Esophagus muscularis mucosa (tissue), 4 donors: ENCODE measurements at regions not wholly inside any gene's neighbourhood (a gene's known extent, or its start where the extent isn't known, plus 50 kb on each side); places are given as distances from the start of the nearest gene placed in this dataset.

Source experiments
- CTCF ChIP-seq, 3 experiments: fragments of 200-600 bp in 2 of 3; fragments of 450-650 bp in 1 of 3; sonication (generic) in 2 of 3; IDR thresholded peaks; one replicate each; pipeline ENCODE4 v1.5.1; 2017 to 2019; ENCODE audit warnings: antibody characterized with exemption in 3 of 3, mild to moderate bottlenecking in 2 of 3, moderate library complexity in 1 of 3
- EP300 ChIP-seq: sonication (generic); formaldehyde crosslinking; IDR thresholded peaks from one replicate; pipeline ENCODE4 v1.6.1; 2017; ENCODE audit warnings: antibody characterized with exemption
- POLR2A ChIP-seq: fragments of 450-650 bp; IDR thresholded peaks from one replicate; pipeline ENCODE4 v1.6.1; 2017; ENCODE audit warnings: antibody characterized with exemption, moderate library complexity, mild to moderate bottlenecking, low read depth
- POLR2AphosphoS5 ChIP-seq, 2 donors: sonication (generic); formaldehyde crosslinking; IDR thresholded peaks; one replicate each; pipeline ENCODE4 v1.6.1; 2017; ENCODE audit warnings: antibody characterized with exemption in 2 of 2

GRCh38 chrX:151818828-151819227, 84.3 kb downstream of the CNGA2 start:
- TF ChIP-seq POLR2AphosphoS5 (IDR thresholded peaks at IDR 0.05) (no peak), CTCF (IDR thresholded peaks at IDR 0.05) (no peak), POLR2A (no peak), EP300 (no peak)
